ENCODE measurements at regions not wholly inside any gene's neighbourhood (a gene's known extent, or its start where the extent isn't known, plus 50 kb on each side); places are given as distances from the start of the nearest gene placed in this dataset.

DNA sequence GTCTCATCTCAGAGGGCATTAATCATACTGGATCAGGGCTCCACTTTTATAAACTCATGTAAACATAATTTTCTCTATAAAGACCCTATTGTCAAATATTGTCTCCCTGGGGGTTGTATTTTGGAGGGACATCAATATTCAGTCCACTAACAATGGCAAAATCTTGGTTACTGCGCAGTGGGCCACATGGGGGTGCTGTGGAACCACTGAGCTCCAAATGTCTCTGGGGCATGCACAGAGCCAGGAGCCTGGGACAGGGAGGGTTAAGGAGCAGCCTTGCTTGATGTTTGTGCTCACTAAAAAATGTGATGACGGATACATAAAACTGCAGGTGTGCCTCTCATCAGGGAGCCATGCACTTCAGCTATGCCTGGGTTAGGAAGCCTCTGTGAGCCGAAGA lies 62.1 kb upstream of the PRSS58 start:
- peak; percentile 50 for DNase-seq

- no peak for DNase-seq
These were observed 56.4 kb upstream of the PRSS58 start for GRCh38 chr7:142314281-142314680.

DNA sequence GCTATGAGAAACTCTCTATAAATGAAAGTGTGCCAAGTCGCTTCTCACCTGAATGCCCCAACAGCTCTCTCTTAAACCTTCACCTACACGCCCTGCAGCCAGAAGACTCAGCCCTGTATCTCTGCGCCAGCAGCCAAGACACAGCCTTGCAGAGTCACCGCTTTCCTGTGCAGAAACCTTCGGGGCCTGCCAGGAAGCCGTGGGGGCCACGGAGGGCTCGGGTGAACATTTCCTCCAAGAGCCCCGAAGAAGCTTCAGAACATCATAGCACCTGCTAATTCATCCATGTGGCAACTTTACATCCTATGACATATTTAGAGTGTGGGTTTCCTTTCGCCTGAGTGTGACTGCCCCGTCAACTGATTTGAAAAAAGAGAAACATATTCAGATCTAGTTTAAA lies 55.7 kb upstream of the PRSS58 start:
- DNase-seq, result no peak

- DNase-seq, result no peak
These were observed 54.0 kb upstream of the PRSS58 start for GRCh38 chr7:142311876-142312275.

DNA sequence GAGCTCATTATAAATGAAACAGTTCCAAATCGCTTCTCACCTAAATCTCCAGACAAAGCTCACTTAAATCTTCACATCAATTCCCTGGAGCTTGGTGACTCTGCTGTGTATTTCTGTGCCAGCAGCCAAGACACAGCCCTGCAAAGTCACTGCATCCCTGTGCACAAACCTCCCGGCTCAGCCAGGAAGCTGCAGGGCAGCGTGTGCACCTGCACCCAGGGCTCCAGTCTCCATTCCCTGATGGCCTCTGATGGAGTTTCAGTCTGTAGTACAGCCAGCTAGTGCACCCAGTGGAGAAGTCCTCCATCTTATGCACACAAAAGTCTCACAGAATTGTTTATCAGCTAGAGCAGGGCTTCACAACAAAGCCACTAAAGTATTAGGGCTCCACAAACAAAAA lies 51.1 kb upstream of the PRSS58 start:
- no peak for DNase-seq

DNA sequence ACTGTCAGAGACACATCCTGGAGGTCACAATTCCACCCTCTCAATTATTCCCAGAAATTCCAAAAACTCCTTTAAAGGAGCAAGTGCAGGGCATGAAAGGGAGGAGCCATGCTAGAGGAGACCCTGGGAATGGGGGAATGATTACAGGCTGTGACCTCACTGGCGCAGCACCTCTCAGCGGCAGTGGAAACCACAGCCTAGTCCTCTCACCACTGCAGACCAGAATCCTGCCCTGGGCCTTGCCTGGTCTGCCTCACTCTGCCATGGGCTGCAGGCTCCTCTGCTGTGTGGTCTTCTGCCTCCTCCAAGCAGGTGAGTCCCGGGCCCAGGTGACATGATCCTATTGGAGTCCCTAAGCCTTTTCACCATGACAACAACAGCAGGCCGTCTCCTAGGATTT lies 50.5 kb upstream of the PRSS58 start:
- no peak for DNase-seq
